ENCODE measurements at regions not wholly inside any gene's neighbourhood (a gene's known extent, or its start where the extent isn't known, plus 50 kb on each side); places are given as distances from the start of the nearest gene placed in this dataset.

- TF ChIP-seq CTCF (IDR thresholded peaks at IDR 0.05) (no peak), REST (IDR thresholded peaks at IDR 0.05) (no peak), RCOR1 (IDR thresholded peaks at IDR 0.05; ENCODE audit: low read depth, low read length) (no peak), CEBPB (IDR thresholded peaks at IDR 0.05) (no peak), MAX (IDR thresholded peaks at IDR 0.05) (no peak), RARB (CRISPR knock-in tag; IDR thresholded peaks at IDR 0.05) (no peak)
Observed at GRCh38 chr16:25431472-25431871, 173.8 kb upstream of the ZKSCAN2 start.
